ENCODE measurements at regions not wholly inside any gene's neighbourhood (a gene's known extent, or its start where the extent isn't known, plus 50 kb on each side); places are given as distances from the start of the nearest gene placed in this dataset.

DNA sequence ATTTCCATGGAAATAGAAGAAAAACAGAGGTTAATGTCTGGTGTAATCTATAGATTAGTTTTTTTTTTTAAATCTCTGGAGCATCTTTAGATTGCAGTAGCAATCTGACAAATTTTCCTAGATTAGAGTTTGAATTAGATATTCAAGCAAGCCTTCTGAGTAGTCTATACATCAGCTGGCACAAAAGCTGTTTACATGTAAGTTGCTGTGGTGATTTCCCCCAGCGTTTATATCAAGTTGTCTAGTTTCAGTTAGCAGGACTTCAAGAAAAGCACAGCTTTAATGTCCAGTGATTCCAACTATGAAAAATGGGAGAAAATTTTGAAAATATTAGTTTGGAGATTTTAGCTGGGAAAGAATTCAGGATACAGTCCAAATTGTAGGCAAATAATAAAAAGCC is 605.0 kb upstream of the USP15 start:
- no peak for DNase-seq

DNA sequence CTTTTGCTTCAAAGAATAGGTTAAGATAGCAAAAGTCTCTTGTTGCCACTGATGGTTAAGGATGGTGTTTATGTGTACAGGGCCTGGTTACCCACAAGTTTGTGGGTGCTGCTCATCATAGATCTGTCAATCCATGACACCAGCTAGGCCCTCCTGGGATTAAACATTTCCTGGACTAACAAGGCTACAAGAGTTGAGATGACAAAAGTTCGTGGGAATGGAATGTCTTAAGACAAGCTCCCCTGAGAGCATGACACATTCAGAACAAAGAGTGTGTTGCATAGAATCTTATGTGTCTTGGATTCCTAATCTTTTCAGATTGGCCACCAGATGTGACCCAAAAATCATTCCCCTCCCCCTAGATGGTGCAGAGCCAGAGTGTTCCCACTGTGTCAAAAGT is 592.5 kb upstream of the USP15 start:
- no peak for DNase-seq

DNA sequence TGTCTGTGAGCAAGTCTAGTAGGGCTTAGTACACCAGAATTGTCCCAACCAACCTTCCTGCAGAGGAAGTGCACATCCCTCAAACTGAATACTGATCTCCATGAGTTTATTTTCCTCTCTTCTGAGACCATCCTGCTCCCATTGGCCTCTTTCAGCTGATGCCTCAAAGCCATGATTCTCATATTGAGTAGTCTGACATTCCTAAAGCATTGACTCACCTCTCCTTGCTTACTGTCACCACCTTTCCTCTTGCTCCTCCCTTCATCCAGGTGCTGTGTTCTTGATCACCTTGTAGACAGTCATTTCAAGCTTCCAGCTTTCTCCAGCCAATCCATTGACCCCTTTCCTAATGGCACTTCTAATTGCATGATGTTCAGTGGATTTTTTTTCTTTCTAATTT is 583.7 kb upstream of the USP15 start:
- no peak for DNase-seq

DNA sequence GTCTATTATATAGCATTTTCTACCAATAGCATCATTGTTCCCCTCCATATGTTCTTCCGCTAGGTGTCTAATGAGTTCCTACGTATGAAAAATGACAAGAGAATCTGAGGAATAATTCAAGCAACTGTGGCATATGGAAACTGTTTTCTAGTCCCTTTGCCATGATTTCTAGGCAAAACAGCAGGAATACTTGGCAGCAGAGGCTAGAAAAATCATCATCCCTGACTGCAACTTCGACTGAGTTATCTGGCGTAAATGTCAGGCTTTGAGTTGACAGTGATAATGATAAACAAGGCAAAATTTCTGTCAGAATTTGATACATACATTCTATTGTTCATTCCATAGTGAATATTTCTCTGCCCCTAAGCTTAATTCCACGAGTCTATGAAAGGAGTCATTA is 572.8 kb upstream of the USP15 start:
- DNase-seq = no peak

DNA sequence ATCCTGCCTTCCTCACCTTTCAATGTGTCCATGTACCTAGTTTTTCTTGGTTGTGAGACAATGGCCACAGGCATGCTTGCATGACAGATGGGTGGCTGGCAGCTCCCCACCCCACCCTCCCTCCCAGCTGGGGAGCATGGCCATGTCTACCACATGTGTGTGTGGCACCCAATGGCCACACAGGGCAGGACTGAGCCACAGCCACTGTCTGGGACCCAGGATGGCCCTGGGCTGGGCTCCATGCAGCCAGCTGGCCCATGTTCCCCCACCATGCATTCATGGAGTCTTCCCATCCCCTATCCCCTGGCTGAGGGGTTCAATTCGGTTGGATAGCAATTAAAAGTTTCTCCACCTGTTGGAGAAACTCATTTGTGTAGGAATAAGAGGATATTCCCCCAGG is 566.0 kb upstream of the USP15 start:
- no peak for DNase-seq

DNA sequence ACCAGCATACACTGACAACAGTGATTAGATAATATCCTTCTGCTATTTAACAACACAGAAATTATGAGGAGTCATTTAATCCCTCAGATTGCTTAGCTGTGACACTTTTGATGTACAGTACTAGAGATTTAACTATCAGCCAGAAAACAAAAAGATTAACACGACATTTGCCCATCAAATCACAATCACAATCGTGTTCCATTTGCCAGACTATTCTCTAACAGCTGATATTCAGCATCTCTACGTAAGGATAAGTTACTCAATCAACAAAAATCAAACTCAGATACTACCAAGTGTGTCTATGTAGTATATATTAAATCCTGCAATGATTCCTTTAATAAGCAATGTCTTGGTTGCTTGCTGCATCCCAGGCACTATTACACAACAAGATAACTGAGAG is 558.7 kb upstream of the USP15 start:
- no peak for DNase-seq

DNA sequence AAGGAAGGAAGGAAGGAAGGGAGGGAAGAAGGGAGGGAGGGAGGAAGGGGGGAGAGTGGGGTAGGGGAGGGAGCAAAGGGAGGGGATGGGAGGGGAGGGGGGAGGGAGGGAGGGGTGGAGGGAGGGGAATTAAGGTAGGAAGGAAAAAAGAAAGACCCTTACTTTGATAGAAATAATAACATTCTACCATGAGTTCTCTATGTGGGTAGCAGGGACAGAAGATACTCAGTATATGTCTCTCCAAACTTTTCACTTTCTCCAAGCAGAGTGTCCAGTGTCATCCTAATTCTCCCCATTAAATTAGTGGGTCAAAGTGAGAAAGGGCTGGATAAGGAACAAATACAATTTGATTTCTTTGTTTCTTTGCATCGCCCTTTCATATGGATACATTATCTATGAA is 553.4 kb upstream of the USP15 start:
- no peak for DNase-seq

DNA sequence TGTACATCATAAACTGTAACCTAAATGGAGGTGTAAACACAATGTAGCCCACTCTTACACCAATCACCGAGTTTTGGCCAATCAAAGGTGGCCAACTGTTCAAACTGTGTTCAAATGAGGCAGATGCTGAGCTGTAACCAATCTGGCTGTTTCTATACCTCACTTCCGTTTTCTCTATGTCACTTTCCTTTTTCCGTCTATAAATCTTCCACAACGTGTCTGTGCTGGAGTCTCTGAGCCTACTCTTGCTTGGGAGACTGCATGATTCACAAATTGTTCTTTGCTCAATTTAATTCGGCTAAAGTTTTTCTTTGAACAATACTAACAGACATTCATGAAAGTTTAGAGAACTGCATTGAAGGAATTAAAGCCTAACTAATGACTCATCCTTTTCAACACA is 547.1 kb upstream of the USP15 start:
- no peak for DNase-seq

DNA sequence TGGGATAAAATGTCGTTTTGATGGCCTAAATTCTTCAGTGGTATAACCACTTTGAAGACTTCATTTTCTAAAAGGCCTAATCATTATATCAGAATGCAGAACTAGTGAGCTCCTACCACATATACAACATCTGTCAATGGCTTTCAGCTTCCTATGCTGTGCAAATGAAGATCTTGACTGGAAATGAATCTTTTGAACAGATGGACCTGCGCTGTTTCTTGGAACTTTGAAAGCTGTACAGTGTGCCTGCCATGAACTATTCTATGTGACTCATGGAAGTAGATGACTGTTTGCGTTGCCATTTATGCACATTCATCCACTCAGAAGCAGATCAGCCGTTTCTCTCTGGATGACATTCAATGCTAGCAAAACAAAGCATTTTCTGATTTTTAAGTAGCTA is 542.2 kb upstream of the USP15 start:
- no peak for DNase-seq

DNA sequence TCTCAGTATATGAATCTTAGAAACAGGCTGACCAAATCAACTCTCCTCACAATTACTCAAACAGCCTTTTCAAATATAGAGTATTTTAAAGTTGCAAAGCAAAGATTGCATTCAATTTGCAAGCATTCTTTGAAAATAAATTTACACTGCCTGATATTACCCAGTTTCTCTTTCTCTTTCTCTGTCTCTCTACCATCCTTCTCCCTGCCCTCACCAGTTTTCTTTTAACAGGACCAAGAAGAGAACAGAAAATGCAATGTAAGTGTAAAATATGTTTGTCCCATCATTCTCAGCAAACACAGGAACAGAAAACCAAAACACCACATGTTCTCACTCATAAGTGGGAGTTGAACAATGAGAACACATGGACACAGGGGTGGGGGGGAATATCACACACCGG is 520.3 kb upstream of the USP15 start:
- no peak for DNase-seq

DNA sequence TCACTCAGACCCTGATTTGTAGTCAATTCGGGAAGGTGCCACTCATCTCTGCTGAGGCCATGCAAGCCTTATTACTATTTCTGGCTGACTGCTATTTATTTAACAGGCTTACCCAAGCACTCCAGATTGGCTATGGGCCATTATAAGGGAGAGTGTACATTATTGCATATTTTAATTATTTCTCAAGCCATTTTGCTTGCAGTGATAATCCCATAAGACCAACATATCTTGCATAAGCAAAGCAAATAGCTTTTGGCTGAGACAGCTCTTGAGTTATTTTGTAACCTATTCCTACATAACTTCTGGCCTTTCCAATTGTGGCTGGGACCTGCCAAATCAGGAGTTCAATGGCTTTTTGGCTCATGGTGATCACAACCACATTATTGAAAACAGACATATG is 509.6 kb upstream of the USP15 start:
- DNase-seq = peak; percentile 4

DNA sequence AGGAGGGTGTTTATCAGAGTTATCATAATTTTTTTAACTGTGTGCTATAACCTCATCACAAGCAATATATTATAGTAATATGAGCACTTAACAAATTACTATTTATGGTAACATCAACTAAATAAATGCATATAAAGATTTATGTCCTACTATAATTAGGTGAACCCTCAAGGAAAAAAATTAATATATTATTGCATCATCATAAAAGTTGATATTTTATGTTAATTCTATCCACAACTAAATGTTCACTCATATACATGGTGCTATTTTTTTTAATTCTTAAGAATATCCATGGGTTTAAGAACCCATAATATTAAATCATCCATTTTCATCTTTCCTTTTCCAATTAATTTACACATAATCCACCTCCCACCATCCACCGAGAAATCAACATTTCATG is 506.0 kb upstream of the USP15 start:
- DNase-seq = no peak

DNA sequence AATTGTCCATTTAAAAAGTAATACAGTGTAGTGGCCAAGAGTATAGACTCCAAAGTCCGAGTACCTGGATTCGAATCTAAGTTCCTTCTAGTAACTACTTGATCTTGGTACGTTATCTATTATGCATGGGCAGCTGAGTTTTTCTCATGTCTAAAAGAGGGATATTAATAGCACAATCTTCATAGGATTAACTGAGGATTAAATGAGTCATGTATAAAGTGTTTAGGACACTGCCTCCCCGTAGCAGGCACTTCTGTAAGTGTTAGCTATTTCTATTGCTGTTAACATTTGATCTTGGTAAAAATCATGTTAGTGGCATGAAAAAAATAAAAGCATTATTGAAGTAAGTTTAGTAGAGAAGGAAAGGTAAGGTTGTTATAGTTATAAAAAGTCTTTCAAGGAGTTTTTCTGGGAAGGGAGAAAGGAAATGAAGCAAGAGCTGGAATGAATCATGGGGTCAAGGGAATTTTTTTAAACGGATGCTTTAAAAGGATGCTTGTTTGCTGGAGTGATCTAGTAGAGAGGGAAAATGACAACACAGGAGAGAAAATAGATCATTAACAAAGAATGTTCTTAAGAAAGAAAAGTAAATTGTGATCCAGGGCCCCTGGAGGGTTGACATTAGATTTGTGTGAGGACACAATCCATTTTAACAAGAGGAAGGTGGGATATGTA is 502.2 kb upstream of the USP15 start:
- no peak for DNase-seq

DNA sequence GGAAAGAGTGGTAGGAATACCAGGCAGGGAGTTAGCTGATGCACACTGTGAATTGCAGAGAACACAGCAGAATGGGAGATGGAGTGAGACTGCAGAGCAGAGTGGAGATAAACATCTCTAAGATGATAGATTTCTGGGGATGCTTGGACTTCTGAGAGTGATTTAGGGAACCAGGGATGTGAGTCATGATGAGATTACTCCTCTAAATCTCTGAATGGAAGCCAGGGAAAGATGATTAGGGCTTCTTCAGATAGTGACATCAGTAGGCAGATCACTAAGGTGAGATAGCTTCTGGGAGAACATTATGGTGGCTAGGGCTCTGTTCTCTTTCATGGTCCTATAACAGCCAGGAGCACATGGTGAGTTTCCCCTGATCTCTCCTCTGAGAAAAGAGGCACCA is 501.5 kb upstream of the USP15 start:
- no peak for DNase-seq

DNA sequence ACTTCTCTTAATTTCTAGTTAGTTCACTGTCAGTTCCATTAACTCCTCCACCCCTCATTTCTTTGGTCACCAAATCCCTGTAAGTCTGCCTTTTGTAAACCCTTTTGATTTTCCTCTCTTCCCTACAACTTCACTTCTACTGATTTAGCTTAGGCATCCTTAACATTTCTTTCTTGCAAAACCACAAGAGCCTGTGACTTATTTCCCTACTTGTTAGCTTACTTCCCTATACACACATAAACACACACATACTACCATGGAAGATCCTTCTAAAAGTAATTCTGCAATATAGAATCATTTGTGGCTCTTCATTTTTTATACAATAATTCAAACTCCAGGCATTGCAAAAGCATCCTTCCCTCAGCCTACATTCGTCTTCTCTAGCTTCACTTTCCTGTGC is 494.3 kb upstream of the USP15 start:
- no peak for DNase-seq

DNA sequence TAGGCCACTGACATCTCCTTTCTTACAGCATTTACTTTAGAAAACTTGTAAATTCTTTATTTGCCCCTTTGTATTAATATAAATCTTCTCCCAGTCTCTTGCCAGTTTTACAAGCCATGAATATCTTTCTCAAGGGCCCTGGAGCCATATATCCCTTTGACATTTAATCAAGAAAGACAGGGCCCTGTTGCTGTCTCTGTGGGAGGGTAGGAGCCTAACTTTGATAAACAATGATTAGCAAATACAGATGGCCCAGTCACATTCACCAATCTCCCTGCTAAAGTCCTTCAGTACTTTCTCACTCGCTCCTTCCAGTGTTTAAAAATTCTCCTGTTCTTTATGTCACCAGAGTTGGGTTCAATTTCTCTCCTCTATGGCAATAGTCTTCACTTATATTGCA is 479.8 kb upstream of the USP15 start:
- no peak for DNase-seq

DNA sequence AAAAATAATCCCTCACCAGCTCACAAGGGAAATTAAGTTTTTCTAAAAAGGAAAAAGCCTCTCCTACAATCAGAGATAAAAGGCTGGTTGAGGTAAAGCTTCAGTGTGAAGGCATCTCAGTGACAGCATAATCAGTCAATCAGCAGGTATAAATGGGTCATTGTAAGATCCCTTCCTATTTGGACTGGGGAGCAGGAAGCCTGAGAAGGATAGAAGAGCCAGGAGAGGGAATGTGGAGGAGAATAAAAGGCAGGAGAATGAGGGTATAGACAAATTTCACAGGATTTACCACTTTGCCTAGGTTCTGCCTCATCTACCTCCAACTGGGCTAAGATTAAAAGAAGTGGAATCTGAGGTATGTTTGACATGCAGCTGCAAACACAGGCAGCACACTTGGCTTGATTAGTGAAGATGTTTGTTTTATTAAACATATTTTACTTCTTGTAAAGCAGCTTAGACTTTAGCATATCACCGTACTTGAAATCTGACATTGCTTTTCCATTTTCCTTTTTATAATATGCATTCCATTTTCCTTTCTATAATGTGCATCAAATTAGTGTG is 479.1 kb upstream of the USP15 start:
- DNase-seq = no peak

DNA sequence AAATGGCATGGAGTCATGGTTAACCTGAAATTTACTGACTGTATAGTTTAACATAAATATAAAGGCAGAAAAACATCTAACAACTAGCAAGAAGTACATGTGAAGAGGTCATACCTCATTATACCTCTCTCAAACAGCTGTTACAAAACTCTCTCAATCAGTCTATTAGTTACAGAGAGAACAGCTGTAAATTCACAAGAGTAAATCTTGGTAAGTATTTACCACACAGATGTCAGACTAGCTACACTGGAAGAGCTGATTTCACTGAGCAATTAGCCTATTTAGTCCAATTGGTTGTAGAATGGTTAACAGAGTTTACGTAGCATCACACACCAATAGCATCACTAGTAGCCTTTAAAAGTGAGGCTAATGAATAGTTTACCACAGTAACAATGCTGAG is 463.4 kb upstream of the USP15 start:
- DNase-seq = no peak

DNA sequence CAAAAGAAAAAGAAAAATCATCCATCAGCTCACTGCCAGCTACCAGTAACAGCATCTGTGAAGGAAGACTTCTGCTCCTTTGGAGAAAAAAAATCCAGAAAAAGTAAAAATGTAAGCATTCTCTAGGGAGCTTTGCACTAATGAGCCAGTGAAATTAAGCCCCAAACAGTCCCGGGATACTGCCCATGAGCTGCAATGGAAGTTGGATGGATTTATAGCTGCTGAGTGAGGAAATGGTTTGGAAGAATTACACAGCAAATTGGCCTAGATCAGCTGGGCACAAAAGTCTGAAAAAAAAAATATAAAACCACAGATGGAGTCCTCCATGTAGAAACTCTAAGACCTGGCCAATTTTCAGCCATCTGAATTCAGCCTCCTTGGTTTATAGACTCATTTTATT is 462.9 kb upstream of the USP15 start:
- DNase-seq = no peak

DNA sequence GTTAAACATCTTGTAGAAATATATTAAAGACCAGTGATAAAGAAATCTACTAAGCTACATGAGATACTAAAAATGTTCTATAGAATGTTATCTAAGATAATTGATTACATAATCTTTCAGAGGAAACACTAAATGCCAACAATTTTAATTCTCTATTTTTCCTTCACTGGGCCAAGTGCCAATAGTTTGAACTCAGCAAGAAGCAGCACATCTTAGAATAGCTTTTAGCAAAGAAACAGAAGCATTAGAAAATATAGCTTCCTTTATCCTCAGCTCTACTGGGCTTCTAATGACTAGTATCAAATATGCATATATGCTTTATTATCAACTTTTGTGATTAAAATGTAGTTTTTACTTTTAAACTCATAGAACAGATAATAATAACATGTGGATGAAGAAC is 461.4 kb upstream of the USP15 start:
- DNase-seq = no peak

DNA sequence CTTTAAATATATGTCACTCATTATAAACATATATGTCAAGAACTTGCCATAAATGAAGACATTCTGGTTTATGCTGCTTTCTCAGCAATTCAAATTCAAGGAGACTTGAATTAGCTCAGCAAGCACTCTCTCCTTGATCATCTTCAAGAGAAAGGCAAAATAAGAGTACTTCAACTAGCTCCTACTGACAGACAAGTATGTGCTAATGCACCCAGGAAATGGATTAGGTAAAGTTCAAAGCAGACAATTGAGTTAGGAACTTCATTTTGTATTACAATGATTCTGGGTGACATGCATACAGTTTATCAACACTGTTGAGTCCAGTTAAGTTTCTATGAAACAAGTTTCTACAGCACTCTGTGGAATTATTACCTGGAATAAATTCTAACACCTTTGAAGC is 455.9 kb upstream of the USP15 start:
- no peak for DNase-seq

DNA sequence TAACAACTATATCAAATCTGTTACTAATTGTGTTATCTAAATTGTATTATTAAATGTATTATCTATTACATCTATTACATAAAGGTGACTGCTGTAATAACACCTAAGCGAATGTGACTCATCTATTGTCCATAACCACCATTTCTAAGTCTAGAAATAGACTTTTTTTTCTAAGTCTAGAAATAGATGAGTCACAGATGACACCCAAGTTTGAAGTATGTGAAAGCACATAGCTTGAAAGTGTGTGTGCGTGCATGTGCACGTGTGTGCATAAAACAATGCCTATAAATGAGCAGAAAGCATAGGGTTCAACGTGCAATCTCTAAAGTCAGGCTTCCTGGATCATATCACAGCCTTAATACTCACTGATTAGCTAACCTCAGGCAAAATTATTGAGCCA is 451.3 kb upstream of the USP15 start:
- DNase-seq = no peak

DNA sequence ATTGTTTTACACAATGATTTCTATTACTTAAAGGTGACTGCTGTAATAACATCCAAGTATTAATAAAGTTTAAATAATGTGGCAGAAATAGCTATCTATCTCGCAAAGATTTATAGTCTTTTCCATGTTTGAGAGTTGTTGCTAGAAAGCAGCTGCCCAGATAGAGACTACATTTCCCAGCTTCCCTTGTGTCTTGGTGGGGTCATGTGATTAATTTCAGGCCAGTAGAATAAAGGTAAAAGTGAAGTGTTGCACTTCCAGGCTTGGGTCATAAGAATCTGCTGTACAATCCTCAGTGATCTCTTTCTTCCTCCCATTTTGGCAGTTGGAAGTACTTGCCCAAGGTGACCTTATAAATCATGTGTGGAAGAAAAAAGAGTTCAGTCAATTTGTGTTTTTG is 449.7 kb upstream of the USP15 start:
- no peak for DNase-seq

DNA sequence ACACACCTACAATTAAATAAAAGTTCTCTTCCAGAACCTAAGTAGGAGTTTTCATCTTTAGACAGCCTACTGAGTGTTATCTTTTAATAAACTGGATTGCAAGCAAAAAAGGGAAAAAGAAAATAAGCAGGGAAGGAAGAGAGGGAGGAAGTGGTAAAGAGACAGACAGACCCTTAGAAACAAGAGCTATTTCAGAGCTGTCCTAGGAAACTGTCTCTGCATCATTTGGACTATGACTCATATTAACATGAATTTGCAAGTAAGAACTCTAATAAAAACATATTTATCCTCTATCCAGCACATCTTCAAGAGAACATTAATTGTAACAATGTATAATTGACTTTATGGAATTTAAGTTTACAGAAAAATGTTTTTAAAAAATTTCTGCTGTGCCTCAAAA is 438.8 kb upstream of the USP15 start:
- DNase-seq = no peak

DNA sequence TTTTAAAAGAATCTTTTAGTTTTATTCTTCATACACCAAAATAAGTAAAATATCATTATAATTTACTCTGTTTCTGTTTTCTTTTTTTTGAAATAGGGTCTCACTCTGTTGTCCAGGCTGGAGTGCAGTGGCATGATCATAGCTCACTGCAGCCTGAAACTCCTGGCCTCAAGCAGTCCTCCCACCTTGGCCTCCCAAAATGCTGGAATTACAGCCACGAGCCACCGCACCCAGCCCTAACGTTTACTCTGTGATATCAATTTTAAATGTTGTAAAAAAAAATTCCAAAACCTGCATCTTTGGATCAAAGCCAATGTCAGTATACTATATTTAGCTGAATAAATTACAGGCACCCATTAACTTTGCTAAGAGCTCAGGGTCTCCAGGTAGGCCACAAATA is 437.1 kb upstream of the USP15 start:
- DNase-seq = no peak
